ENCODE measurements at regions not wholly inside any gene's neighbourhood (a gene's known extent, or its start where the extent isn't known, plus 50 kb on each side); places are given as distances from the start of the nearest gene placed in this dataset.

DNA sequence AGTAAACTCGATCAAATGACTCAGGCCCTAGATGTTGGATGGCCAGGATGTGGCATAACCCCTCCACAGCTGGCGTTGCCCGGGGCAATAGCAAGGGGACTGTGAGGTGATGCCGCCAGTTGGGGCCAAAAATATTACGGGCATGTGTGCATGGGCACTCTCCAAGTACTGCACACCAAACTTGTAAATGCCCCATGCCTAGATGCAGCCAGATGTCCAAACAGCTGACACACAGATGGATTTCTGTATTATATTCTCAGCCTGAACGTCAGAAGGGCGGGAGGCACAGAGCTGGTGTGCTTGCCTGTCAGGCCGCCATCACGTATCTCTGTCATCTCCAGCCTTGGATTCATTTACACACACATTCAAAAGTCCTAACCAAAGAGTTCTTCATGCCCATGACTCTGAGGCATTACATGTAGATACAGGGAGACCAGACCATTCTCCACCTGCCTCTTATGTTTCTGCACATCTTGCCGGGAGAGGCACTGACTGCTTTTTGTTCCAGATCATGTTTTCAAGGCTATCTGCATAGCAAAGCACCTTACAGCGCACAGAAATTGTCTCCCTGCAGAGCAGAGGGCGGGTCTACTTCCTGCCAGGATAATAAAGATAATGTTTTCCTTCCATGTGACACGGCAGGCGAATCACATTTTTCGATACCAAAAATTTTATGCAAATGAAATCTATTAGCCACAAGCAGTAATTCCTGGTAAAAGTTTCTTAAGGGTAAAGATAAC is 200.9 kb upstream of the ADAMTS16 start:
- Mint-ChIP-seq H3K27me3 (no peaks in the 10 kb centered on the region), H3K9me3 (no peaks in the 10 kb centered on the region), H3K27ac (no peak overlapping the region), H3K4me1 (no peaks in the 10 kb centered on the region), H3K36me3 (no peaks in the 10 kb centered on the region), H3K4me3 (no peak overlapping the region)
- no peak for DNase-seq
- CTCF ChIA-PET = interaction anchor here (0.6 kb wide), 1 partner anchor 1464 kb away, joined by 3 read pairs; no protein-coding TSS in a partner anchor

DNA sequence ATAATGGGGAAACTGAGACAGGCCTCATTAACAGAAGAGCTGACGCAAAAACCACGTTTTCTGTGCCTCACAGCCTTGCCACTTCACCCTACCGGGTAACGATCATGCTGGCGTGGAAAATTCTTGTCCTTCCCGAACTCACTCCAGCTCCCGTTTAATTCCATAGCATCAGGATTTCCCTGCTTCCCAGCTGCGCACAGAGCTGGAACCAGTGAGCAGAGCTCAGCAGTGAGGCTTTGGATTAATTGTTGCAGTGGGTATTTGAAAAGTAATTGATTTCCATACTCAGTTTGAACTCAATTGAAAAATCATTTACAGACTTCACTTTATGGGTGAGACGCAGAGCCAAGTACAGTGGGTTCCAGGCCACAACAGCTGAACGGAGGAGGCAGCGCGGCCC is 199.0 kb upstream of the ADAMTS16 start:
- Mint-ChIP-seq H3K4me3 (no peak overlapping the region), H3K4me1 (no peaks in the 10 kb centered on the region), H3K36me3 (no peaks in the 10 kb centered on the region), H3K27me3 (no peaks in the 10 kb centered on the region), H3K9me3 (no peaks in the 10 kb centered on the region), H3K27ac (no peak overlapping the region)
- CTCF ChIA-PET = interaction anchor here (0.6 to 1.3 kb wide), 2 partner anchors 40 to 198 kb away, joined by 3 to 4 read pairs; no protein-coding TSS in a partner anchor
- DNase-seq = no peak

DNA sequence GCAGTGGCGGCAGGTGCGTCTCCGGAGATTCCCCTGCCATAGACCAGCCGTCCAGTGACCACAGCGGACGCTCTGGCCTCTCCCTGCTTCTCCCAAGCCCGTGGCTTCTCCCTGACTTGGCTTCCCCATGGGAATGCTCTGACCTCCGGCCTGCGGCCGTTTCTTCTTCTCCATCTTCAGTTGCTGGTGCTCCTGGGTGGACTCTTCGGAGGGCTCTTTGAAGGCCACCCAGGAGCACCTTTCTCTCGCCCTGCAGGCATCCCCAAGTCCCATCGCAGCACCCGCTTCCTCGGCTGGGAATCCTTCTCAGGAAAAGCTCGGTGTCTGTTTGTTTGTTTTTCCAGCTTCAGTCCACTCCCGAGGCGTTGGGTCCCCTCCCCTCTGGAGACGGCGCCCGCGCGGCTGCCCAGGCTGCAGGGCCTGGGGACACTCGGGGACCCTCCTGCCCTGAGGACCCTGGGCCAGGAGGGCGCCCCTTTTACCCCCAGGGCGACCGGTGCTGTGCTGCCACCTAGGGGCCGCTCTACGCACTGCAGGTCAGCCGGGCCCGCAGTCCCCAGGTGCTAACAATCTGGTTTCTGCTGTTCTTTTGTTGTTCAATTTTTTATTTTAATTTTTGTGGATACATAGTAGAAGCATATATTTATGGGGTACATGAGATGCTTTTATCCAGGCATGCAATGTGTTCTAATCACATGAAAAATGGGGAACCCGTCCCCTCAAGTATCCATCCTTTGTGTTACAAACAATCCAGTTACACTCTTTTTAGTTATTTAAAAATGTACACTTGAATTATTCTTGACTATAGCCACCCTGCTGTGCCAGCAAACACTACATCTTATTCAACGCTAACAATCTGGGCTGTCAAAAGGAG is 197.9 kb upstream of the ADAMTS16 start:
- no peaks in the 10 kb centered on the region for H3K9me3 Mint-ChIP-seq
- DNase-seq = no peak
- H3K36me3 Mint-ChIP-seq = no peaks in the 10 kb centered on the region
- H3K4me1 Mint-ChIP-seq = no peaks in the 10 kb centered on the region
- CTCF ChIA-PET = interaction anchor here (1.3 kb wide), 1 partner anchor 41 kb away, joined by 3 read pairs; no protein-coding TSS in a partner anchor
- no peak overlapping the region for H3K4me3 Mint-ChIP-seq
- no peaks in the 10 kb centered on the region for H3K27me3 Mint-ChIP-seq
- no peak overlapping the region for H3K27ac Mint-ChIP-seq

- Mint-ChIP-seq H3K4me1 (no peaks in the 10 kb centered on the region), H3K36me3 (no peaks in the 10 kb centered on the region), H3K4me3 (no peak overlapping the region), H3K27ac (no peak overlapping the region), H3K27me3 (no peaks in the 10 kb centered on the region), H3K9me3 (no peaks in the 10 kb centered on the region)
- DNase-seq = no peak
- CTCF ChIA-PET = no interaction called here
Measured at GRCh38 chr5:4942831-4943178, 197.3 kb upstream of the ADAMTS16 start.

DNA sequence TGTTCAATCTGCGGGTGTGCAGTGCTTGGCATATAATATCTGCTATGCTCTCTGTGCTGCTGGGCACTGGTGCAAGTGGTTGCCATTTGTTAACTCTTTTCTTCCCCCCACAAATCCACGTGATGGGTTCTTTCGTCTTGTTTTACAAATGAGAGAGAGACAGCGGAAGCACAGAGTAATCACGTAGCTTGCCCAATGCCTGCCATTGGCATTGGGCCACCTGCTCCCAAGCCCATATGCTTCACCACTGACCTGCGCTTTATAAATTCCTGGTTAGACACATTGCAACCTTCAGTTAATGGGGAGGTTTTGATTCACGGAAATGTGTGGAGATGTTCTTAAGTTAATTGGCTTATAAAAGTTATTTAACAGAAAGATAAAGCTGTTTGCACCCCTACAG is 194.8 kb upstream of the ADAMTS16 start:
- CTCF ChIA-PET = no interaction called here
- H3K9me3 Mint-ChIP-seq = no peaks in the 10 kb centered on the region

DNA sequence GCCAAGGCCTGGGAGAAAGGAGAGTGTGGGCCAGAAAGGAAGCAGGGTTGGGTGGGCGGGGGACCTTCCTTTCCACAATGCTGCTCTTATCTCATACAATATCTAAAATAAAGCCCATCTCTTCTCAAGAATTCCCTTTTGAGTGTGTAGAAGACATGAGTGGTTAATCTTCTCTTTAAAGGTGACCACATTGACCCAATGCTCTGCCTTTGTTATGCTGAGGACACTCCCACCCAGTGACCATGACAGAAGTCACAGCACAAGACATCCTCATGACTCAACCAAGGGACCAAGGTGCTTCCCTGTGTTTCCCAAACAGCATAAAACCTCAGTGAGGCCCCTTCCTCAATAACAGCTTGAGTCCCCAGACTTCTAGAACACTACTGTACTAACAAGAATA is 193.0 kb upstream of the ADAMTS16 start:
- no peak overlapping the region for H3K27ac Mint-ChIP-seq
- H3K4me1 Mint-ChIP-seq = no peaks in the 10 kb centered on the region
- no peaks in the 10 kb centered on the region for H3K9me3 Mint-ChIP-seq
- no peak for DNase-seq
- CTCF ChIA-PET = no interaction called here
- no peak overlapping the region for H3K4me3 Mint-ChIP-seq
- no peaks in the 10 kb centered on the region for H3K36me3 Mint-ChIP-seq
- no peaks in the 10 kb centered on the region for H3K27me3 Mint-ChIP-seq

More for the DNA sequence above, 194.8 kb upstream of the ADAMTS16 start:
- Mint-ChIP-seq H3K27me3 (no peaks in the 10 kb centered on the region), H3K4me3 (no peak overlapping the region), H3K4me1 (no peaks in the 10 kb centered on the region), H3K27ac (no peak overlapping the region), H3K36me3 (no peaks in the 10 kb centered on the region)
- DNase-seq = no peak

DNA sequence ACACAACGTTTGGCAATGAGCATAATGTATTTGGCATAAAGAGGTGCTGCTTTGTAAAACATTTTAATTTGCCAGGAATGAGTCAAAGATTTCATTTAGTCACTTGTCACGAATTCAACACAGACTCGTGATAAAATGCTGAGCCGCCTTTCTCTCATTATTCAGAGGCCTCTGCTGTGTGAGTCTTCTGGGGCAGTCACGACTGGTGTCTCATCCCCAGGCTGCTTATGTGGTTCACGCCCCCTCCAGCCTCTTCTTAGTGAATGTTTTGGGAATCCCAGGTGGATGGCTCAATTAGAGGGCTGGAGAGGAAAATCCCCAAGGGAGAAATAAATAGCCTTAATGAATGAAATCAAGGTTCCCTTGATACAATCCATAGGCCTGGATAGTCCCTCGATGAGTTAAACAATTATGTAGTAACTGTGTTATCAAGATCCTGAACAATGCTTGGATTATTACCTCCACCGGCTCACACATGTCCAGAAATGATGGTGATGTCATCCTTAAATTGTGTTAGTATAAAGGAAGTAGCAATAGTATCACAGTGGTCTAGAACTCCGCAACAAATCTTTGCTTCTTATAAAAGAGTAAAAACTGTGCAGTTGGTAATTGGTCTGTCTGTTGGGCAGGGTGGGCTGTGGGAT is 192.1 kb upstream of the ADAMTS16 start:
- Mint-ChIP-seq H3K4me3 (no peak overlapping the region), H3K4me1 (no peaks in the 10 kb centered on the region), H3K9me3 (no peaks in the 10 kb centered on the region), H3K36me3 (no peaks in the 10 kb centered on the region), H3K27ac (no peak overlapping the region), H3K27me3 (no peaks in the 10 kb centered on the region)
- CTCF ChIA-PET = no interaction called here
- no peak for DNase-seq

DNA sequence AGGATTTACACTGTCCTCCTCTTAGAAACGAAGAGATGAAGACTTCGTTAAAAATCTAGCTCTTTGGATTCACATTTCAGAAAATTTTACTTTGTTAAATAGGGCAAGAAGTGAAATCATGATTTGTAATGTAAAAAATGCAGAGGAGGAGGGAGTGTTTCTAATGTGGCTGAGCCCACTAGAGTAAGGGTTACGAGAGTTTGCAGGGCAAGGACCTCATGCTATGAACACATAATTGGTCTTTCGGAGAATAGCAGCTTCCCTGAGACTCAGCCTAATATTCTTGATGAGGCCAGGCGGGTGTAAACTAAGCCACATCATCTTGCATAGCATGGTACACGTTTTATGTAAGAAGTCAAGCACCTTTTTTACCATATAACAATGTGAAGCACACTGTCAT is 191.0 kb upstream of the ADAMTS16 start:
- no peaks in the 10 kb centered on the region for H3K27me3 Mint-ChIP-seq
- no peaks in the 10 kb centered on the region for H3K9me3 Mint-ChIP-seq
- no peaks in the 10 kb centered on the region for H3K4me1 Mint-ChIP-seq
- no peak overlapping the region for H3K27ac Mint-ChIP-seq
- no peak overlapping the region for H3K4me3 Mint-ChIP-seq
- DNase-seq = no peak
- CTCF ChIA-PET = no interaction called here
- H3K36me3 Mint-ChIP-seq = no peaks in the 10 kb centered on the region

GRCh38 chr5:4953576-4953975 is 186.6 kb upstream of the ADAMTS16 start:
- Mint-ChIP-seq H3K4me3 (no peak overlapping the region), H3K27me3 (no peaks in the 10 kb centered on the region), H3K36me3 (no peaks in the 10 kb centered on the region), H3K27ac (no peak overlapping the region), H3K9me3 (no peaks in the 10 kb centered on the region), H3K4me1 (no peaks in the 10 kb centered on the region)
- no peak for DNase-seq
- CTCF ChIA-PET = no interaction called here

- H3K9me3 Mint-ChIP-seq = no peaks in the 10 kb centered on the region
- no peak for DNase-seq
- no peaks in the 10 kb centered on the region for H3K4me1 Mint-ChIP-seq
- CTCF ChIA-PET = no interaction called here
- H3K36me3 Mint-ChIP-seq = no peaks in the 10 kb centered on the region
- H3K4me3 Mint-ChIP-seq = no peak overlapping the region
- H3K27ac Mint-ChIP-seq = no peak overlapping the region
- no peaks in the 10 kb centered on the region for H3K27me3 Mint-ChIP-seq
Measured at GRCh38 chr5:4954048-4954447, 186.1 kb upstream of the ADAMTS16 start.

GRCh38 chr5:4963265-4963664 is 176.9 kb upstream of the ADAMTS16 start:
- Mint-ChIP-seq H3K27me3 (no peaks in the 10 kb centered on the region), H3K36me3 (no peaks in the 10 kb centered on the region), H3K27ac (no peak overlapping the region), H3K9me3 (peaks cover 5% of the 10 kb centered on the region), H3K4me1 (no peaks in the 10 kb centered on the region), H3K4me3 (no peak overlapping the region)
- CTCF ChIA-PET = no interaction called here
- DNase-seq = no peak

DNA sequence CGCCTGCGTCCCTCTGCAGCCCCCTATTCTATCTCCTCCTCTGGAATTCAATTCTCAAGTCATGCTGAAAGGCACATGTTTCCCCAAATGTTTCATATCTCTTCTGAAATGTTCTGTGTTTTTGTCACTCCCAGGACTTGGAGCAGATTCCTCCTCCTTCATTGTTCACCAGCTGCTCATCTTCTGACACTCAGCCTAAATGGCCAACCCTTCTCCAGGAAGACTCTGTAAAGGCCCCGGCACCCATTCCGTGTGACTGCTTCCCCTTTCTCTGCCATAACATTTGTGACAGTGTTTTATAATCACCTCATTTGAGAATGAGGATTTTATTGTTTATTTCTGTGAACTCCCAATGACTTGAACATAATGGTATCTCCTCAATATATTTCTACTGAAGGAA is 170.8 kb upstream of the ADAMTS16 start:
- no peaks in the 10 kb centered on the region for H3K4me1 Mint-ChIP-seq
- H3K4me3 Mint-ChIP-seq = no peak overlapping the region
- no peak overlapping the region for H3K27ac Mint-ChIP-seq
- H3K9me3 Mint-ChIP-seq = no peaks in the 10 kb centered on the region
- H3K36me3 Mint-ChIP-seq = no peaks in the 10 kb centered on the region
- DNase-seq = no peak
- no peaks in the 10 kb centered on the region for H3K27me3 Mint-ChIP-seq
- CTCF ChIA-PET = no interaction called here

GRCh38 chr5:4970171-4970570 is 170.0 kb upstream of the ADAMTS16 start:
- DNase-seq = no peak
- Mint-ChIP-seq H3K4me1 (no peaks in the 10 kb centered on the region), H3K9me3 (no peaks in the 10 kb centered on the region), H3K27me3 (no peaks in the 10 kb centered on the region), H3K27ac (no peak overlapping the region), H3K4me3 (no peak overlapping the region), H3K36me3 (no peaks in the 10 kb centered on the region)
- CTCF ChIA-PET = no interaction called here

DNA sequence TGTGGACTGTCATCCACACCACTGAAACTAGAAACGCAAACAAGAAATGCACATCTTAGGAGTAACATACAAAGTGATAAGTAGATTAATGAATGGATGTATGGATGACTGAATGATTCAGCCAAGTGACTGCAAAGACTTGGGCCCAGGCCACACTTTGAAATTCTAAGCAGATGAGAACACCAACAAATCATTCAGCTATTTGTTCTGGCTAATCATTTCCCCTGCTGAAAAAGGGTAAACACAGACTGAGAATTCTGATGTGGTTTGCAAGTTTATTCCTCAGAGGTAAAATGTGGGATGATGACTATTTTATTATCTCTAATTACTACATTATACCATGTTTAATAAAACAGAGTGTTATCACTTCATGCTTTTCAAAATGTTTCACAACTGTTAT is 163.2 kb upstream of the ADAMTS16 start:
- H3K4me3 Mint-ChIP-seq = no peak overlapping the region

More for the DNA sequence above, 163.2 kb upstream of the ADAMTS16 start:
- Mint-ChIP-seq H3K4me1 (no peaks in the 10 kb centered on the region), H3K27ac (no peak overlapping the region), H3K27me3 (no peaks in the 10 kb centered on the region), H3K9me3 (no peaks in the 10 kb centered on the region), H3K36me3 (no peaks in the 10 kb centered on the region)
- CTCF ChIA-PET = no interaction called here
- no peak for DNase-seq

Measured in activated naive CD4-positive, alpha-beta T cell treated with anti-CD3 and anti-CD28 coated beads, Interleukin-2, amount 10 ng/mL, durations not matched to agents 7 days and 5 days (primary cell).